ENCODE measurements at regions not wholly inside any gene's neighbourhood (a gene's known extent, or its start where the extent isn't known, plus 50 kb on each side); places are given as distances from the start of the nearest gene placed in this dataset.

DNA sequence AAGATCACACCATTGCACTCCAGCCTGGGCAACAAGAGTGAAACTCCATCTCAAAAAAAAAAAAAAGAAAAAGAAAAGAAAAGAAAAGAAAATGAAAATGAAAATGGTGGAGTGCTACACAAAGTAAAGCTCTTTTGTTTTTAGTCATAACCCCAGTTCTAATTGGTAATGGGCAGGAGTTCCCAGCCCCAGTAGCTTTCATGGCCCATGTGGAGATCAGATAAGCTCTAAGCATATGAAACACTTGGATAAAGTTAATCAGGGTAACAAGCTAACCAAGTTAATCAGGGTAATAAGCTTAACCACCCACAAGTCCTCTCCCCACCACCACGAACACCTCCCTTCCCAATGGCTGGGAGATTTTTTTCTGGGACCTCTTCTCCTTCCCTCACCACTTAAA, 240.8 kb downstream of the BCL11A start:
- H3K27ac Mint-ChIP-seq (ENCODE audit: low read depth) = no peak overlapping the region

DNA sequence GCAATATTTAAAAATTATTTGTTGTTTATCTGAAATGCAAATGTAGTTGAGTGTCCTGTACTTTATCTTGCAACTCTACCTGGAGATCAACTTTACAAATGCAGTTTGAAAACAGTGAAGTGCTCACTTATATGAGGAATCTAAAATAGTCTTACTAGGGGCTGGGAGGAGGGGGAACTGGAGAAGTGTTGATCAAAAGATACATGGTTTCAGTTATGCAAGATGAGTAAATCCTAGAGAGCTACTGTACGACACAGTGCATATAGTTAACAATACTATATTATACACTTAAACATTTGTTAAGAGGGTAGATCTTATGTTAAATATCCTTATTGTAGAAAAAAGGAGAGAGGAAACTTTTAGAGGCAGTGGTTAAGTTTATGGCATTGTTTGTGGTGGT, 241.9 kb downstream of the BCL11A start:
- H3K4me3 Mint-ChIP-seq = no peak overlapping the region
- ATAC-seq (replicated peaks; ENCODE audit: extremely low read depth, poor library complexity, severe bottlenecking) (no peak), DNase-seq (ENCODE audit: low spot score in 2 of 2) (no peak)
- H3K36me3 Mint-ChIP-seq (ENCODE audit: insufficient read depth) = peaks cover 3% of the 10 kb centered on the region
- no peak overlapping the region for H3K27ac Mint-ChIP-seq (ENCODE audit: low read depth)
- H3K4me1 Mint-ChIP-seq = no peaks in the 10 kb centered on the region
- H3K27me3 Mint-ChIP-seq = peaks cover under 1% of the 10 kb centered on the region
- H3K9me3 Mint-ChIP-seq = no peaks in the 10 kb centered on the region

More for the DNA sequence above, 240.8 kb downstream of the BCL11A start:
- peaks cover 3% of the 10 kb centered on the region for H3K36me3 Mint-ChIP-seq (ENCODE audit: insufficient read depth)
- DNase-seq (ENCODE audit: low spot score in 2 of 2) = no peak
- peaks cover 10% of the 10 kb centered on the region for H3K27me3 Mint-ChIP-seq
- no peaks in the 10 kb centered on the region for H3K4me1 Mint-ChIP-seq
- ATAC-seq (replicated peaks; ENCODE audit: extremely low read depth, poor library complexity, severe bottlenecking) = no peak
- H3K4me3 Mint-ChIP-seq = no peak overlapping the region
- no peaks in the 10 kb centered on the region for H3K9me3 Mint-ChIP-seq

DNA sequence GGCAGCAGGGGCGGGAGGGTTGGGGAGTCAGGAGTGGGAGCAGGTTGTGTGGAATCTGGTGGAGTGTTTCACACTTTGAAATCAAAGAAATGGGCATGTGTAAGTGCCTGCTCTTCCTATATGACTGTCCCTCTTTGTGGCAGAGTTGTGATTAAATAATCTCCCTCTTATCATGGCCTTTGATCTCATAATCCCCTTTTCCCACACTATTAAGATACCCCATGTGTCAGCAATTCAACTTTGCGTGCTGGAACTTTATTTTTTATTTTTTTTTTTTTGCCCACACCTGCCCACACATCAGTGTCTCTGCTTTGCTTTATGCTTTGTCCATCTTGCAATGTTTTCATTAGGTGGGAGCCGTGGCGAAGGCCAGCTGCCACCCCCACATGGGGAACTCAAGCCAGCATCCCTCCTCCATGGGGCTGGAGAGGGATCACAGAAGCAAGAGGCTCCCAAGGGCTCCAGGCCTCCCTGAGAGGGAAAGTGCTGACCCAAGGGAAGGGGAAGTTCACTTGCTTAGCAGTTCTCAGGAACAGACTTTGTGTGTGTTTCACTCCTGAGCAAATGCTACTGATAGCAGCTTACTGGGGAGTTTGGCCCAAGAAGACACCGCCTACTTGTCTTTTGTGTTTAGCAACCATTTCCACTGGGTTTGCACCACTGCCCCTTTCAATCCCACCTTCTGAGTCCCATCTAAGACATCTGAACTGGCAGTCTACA, 243.4 kb downstream of the BCL11A start:
- ATAC-seq (replicated peaks; ENCODE audit: extremely low read depth, poor library complexity, severe bottlenecking) = no peak
- no peaks in the 10 kb centered on the region for H3K4me1 Mint-ChIP-seq
- DNase-seq (ENCODE audit: low spot score in 2 of 2) = no peak
- H3K9me3 Mint-ChIP-seq = no peaks in the 10 kb centered on the region
- H3K36me3 Mint-ChIP-seq (ENCODE audit: insufficient read depth) = peaks cover 3% of the 10 kb centered on the region
- H3K27ac Mint-ChIP-seq (ENCODE audit: low read depth) = no peak overlapping the region
- no peaks in the 10 kb centered on the region for H3K27me3 Mint-ChIP-seq
- H3K4me3 Mint-ChIP-seq = no peak overlapping the region

DNA sequence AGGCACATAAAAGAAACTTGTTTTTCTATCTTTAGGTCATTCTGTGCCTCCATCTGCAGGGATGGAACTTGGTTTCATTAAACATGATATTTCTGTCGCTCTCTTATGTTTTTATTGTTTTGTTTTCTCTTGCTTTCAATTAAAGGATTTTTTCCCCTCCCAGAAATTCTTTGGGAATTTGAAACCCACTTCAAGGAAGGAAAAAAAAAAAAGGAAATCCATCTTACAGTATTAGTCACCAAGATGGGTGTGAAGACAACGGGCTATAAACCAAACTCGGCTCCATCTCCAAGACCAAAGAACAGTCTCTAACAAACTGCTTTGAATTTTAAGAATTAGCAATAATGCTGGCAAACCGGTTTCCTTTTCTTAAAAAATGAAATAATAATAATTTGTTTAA, 244.1 kb downstream of the BCL11A start:
- H3K4me1 Mint-ChIP-seq = no peaks in the 10 kb centered on the region
- H3K4me3 Mint-ChIP-seq = no peak overlapping the region
- no peak for DNase-seq (ENCODE audit: low spot score in 2 of 2)
- no peak overlapping the region for H3K27ac Mint-ChIP-seq (ENCODE audit: low read depth)
- H3K9me3 Mint-ChIP-seq = no peaks in the 10 kb centered on the region
- H3K36me3 Mint-ChIP-seq (ENCODE audit: insufficient read depth) = peaks cover 3% of the 10 kb centered on the region
- no peak for ATAC-seq (replicated peaks; ENCODE audit: extremely low read depth, poor library complexity, severe bottlenecking)
- H3K27me3 Mint-ChIP-seq = no peaks in the 10 kb centered on the region

DNA sequence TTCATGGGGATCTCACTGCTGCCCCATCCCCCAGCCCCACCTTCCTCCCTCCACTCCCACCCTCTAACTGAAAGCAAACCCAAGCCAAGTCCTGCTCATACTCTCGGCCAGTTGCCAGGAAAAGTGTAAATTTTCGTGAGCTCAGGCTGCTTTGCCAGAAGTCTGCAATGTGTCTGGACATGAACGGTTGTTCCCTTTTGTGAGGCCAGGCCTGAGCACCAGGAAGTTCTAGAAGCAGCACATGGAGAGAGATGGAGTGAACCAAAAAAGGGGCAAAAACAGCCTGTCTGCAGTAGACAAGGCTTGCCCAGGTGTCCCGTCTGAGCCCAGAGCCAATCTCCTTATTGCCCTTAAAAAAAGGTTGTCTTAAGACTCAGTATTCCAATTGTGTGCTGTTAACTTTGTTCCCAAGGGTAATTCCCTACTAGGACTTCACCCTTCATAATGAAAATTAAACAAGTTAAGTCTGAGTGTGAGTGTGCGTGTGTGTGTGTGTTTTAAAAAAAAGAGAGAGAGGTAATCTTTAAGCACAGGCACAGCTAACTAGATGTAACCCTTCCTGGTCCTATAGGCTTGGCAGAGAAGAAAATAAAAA, 247.1 kb downstream of the BCL11A start:
- Mint-ChIP-seq H3K4me3 (no peak overlapping the region), H3K36me3 (ENCODE audit: insufficient read depth) (no peaks in the 10 kb centered on the region), H3K9me3 (no peaks in the 10 kb centered on the region), H3K4me1 (no peaks in the 10 kb centered on the region), H3K27ac (ENCODE audit: low read depth) (no peak overlapping the region), H3K27me3 (no peaks in the 10 kb centered on the region)
- DNase-seq (ENCODE audit: low spot score in 2 of 2) = no peak
- ATAC-seq (replicated peaks; ENCODE audit: extremely low read depth, poor library complexity, severe bottlenecking) = no peak

DNA sequence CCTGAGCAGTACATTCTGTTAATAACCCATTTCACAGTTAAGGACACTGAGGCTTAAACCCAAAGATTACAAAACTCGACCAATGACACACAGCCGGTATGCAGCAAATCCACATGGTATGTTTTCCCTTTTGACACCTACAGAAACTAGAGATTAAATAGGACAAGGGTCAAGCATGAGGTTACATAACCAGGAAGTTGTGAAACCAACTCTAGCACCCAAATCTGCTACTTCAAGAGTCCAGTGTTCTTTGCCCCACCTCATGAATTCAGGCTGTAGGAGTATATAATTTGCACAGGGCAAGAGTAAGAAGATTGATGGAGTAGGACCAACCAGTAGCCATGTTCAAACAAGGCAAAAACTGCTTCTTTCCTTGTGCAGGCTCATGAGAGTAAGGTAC, 249.8 kb downstream of the BCL11A start:
- H3K27ac Mint-ChIP-seq (ENCODE audit: low read depth) = no peak overlapping the region
- H3K36me3 Mint-ChIP-seq (ENCODE audit: insufficient read depth) = no peaks in the 10 kb centered on the region
- H3K9me3 Mint-ChIP-seq = no peaks in the 10 kb centered on the region
- no peak overlapping the region for H3K4me3 Mint-ChIP-seq
- DNase-seq (ENCODE audit: low spot score in 2 of 2) (no peak), ATAC-seq (replicated peaks; ENCODE audit: extremely low read depth, poor library complexity, severe bottlenecking) (no peak)
- no peaks in the 10 kb centered on the region for H3K4me1 Mint-ChIP-seq
- no peaks in the 10 kb centered on the region for H3K27me3 Mint-ChIP-seq

DNA sequence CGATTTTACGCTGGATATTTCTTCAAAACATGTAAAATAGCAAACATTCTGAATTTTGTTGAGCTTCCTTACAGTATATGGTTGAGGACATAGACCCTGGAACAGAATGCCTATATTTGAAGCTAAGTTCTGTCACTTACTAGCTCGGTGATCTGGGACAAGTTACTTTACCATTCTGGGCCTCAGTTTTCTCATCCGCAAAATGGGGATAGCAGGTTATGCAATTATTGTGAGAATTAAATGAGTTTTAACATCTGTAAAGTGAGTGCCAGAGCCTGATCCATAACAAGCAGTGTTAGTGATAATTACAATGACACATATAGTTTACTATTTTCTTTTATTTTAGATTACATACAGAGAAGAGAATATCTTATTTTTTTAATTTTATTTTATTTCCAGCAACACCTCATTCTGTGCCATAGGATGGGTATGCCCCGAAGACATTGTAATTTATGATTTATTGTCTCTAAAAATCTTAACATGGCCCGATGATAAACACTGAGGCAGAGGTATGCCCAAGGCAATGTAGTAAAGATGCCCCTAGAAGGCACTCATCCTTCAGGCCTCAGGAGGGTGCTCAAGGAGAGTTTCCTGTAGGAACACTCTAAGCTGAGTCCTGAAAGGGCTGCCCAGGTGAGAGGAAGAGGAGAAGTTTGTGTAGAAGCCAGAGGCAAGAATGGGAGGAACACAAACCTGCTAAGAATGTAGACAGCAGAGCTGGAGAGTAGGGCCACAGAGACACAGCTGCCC, 250.9 kb downstream of the BCL11A start:
- ATAC-seq (replicated peaks; ENCODE audit: extremely low read depth, poor library complexity, severe bottlenecking) (no peak), DNase-seq (ENCODE audit: low spot score in 2 of 2) (no peak)
- Mint-ChIP-seq H3K36me3 (ENCODE audit: insufficient read depth) (no peaks in the 10 kb centered on the region), H3K27ac (ENCODE audit: low read depth) (no peak overlapping the region), H3K9me3 (no peaks in the 10 kb centered on the region), H3K4me3 (no peak overlapping the region), H3K27me3 (no peaks in the 10 kb centered on the region), H3K4me1 (no peaks in the 10 kb centered on the region)

DNA sequence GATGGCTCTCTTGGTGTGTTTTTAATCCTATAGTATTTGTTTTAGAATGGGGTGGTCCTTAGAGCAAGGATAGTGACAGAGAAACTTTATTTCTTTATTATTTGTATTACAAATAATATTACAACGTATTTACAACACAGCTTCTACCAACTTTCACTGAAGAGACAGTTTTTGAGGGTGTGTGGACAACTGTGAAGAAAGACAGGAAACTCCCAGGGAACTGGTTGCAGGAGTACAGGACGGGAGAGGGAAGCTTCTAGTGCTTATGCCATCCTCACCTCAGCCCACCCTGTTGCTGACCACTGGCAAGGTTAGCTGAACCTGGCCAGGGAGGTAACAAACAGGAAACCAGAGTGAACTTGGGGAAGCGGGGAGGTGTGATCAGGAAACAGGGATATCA, 251.7 kb downstream of the BCL11A start:
- DNase-seq (ENCODE audit: low spot score in 2 of 2) = no peak
- H3K36me3 Mint-ChIP-seq (ENCODE audit: insufficient read depth) = no peaks in the 10 kb centered on the region
- H3K27ac Mint-ChIP-seq (ENCODE audit: low read depth) = no peak overlapping the region
- H3K4me3 Mint-ChIP-seq = no peak overlapping the region
- no peaks in the 10 kb centered on the region for H3K27me3 Mint-ChIP-seq
- H3K9me3 Mint-ChIP-seq = no peaks in the 10 kb centered on the region
- no peaks in the 10 kb centered on the region for H3K4me1 Mint-ChIP-seq
- no peak for ATAC-seq (replicated peaks; ENCODE audit: extremely low read depth, poor library complexity, severe bottlenecking)

DNA sequence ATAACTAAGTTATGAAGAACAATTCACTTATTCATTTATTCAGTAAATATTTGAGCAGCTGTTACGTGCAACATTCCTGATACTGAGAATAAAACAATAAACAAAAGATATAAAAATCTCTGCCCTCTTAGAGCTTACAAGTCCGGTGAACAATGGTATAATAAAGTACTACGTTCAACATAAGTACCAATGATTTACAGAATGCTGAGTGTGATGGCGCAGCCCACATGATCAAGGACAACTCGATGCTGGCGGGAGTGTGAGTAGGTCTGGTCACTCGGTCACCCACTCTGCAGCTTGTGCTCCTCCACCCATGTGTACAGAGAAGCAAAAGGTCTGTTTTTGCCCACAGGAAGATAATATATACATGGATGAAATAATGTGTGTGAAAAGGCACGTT, 254.3 kb downstream of the BCL11A start:
- H3K9me3 Mint-ChIP-seq = no peaks in the 10 kb centered on the region

DNA sequence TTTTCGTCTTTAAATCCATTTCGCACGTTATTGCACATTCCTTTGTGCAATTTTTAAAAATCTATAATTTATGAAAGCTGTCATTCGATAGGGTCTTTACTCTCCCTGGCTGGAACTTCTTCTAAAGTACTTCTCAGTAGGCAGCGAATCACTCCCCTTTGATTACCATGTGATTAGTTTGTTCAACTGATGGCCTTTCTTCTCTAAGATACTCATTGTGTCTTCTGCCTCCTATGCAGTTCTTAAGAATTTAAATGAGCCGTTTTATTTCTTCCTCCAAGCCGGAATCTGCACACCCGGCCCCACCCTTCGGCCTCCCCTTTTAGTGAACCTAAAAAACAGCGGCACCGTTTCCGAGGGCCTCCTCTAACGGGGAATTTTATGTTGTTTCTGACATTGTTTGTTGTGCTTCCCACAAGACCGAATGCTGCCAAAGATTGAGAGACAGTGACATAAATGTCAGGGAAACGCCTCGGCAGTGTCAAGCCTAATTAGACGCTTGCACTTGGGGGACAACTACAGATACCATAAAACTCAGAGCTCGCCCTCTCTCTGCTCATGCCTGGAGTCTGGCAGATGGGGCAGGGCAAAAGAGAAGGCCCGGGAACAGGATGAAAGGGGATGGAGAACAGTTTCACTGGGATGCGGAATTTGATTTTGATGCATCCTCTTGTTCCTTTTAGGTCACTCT, 255.3 kb downstream of the BCL11A start:
- Mint-ChIP-seq H3K36me3 (ENCODE audit: insufficient read depth) (no peaks in the 10 kb centered on the region), H3K27me3 (peaks cover 9% of the 10 kb centered on the region), H3K4me3 (no peak overlapping the region), H3K4me1 (no peaks in the 10 kb centered on the region), H3K27ac (ENCODE audit: low read depth) (no peak overlapping the region), H3K9me3 (no peaks in the 10 kb centered on the region)
- ATAC-seq (replicated peaks; ENCODE audit: extremely low read depth, poor library complexity, severe bottlenecking) = no peak
- no peak for DNase-seq (ENCODE audit: low spot score in 2 of 2)

More for the DNA sequence above, 254.3 kb downstream of the BCL11A start:
- H3K4me3 Mint-ChIP-seq = no peak overlapping the region
- DNase-seq (ENCODE audit: low spot score in 2 of 2) (no peak), ATAC-seq (replicated peaks; ENCODE audit: extremely low read depth, poor library complexity, severe bottlenecking) (no peak)
- no peaks in the 10 kb centered on the region for H3K36me3 Mint-ChIP-seq (ENCODE audit: insufficient read depth)
- H3K27me3 Mint-ChIP-seq = no peaks in the 10 kb centered on the region
- no peaks in the 10 kb centered on the region for H3K4me1 Mint-ChIP-seq
- no peak overlapping the region for H3K27ac Mint-ChIP-seq (ENCODE audit: low read depth)

DNA sequence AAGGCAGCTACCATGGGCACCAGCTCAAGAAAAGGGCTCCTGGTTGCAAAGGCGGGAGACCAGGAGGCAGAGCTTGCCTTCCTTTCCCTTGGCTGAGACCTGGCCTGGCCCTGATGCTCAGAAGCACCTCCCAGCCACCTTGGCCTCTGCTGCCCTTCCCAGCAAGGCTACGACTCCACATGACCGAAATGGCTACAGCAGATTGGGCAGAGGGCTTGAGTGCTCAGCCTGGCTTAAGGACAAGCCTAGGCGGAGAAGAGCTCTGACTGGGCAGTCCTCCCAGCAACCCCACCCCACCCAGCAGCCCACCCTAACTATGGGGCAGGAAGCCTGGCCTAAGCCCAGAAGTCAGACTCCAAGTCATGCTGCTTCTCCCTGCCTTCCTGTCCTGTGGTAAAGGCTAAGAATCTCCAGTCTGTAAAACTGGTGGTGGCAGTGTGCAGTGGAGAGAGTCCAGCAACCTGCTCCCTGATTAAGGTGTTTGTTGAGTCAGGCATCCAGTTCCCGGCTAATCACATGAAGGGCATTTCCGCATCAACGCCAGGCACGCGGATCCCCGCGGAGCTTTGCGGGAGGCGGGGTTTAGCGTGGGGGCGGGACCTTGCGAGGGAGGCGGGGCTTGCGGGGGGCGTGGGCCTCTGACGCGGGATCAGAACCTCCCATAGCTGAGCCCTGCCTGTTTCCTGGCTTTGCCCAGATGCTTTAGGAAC, 256.0 kb downstream of the BCL11A start:
- DNase-seq (ENCODE audit: low spot score in 2 of 2) = no peak
- H3K9me3 Mint-ChIP-seq = no peaks in the 10 kb centered on the region
- H3K36me3 Mint-ChIP-seq (ENCODE audit: insufficient read depth) = no peaks in the 10 kb centered on the region
- H3K4me3 Mint-ChIP-seq = no peak overlapping the region
- H3K27me3 Mint-ChIP-seq = peaks cover 16% of the 10 kb centered on the region
- H3K4me1 Mint-ChIP-seq = no peaks in the 10 kb centered on the region
- ATAC-seq (replicated peaks; ENCODE audit: extremely low read depth, poor library complexity, severe bottlenecking) = no peak
- no peak overlapping the region for H3K27ac Mint-ChIP-seq (ENCODE audit: low read depth)

DNA sequence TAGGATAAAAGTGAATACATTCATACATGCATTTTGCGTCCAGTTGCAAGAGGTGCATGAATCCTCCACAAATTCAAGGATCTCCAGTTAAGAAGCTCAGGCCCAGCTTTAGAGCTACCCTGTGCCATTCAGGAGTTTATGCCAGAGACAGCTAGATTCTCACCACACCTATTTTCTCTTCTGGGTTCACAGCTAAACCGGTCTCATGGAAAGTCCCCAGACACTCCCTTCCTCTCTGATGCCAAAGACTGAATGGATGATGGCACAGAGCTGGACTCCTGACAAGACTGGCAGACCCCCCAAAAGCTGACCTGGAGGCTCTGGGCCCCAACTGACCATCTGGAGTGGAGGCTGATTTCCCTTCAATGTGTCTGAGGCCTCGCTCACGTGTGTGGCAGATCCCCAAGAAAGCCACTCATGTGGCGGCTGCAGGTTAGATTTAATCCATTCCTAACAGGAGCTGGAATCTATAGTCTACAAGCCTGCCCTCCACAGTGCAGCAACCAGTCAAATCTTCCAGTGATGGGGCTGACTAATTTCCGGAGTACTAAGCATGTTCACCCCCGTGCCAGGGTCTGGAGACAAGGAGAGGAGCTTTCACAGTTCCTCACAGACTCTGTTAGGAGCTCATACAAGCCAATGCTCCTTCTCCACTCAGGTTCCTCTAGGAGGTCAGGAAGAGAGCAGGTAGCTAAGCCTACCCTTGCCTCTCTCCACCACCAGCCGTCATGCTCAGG, 257.1 kb downstream of the BCL11A start:
- Mint-ChIP-seq H3K36me3 (ENCODE audit: insufficient read depth) (no peaks in the 10 kb centered on the region), H3K4me3 (no peak overlapping the region), H3K4me1 (no peaks in the 10 kb centered on the region), H3K9me3 (no peaks in the 10 kb centered on the region), H3K27ac (ENCODE audit: low read depth) (no peak overlapping the region), H3K27me3 (peaks cover 27% of the 10 kb centered on the region)
- DNase-seq (ENCODE audit: low spot score in 2 of 2) (no peak), ATAC-seq (replicated peaks; ENCODE audit: extremely low read depth, poor library complexity, severe bottlenecking) (no peak)
